ENCODE measurements at regions not wholly inside any gene's neighbourhood (a gene's known extent, or its start where the extent isn't known, plus 50 kb on each side); places are given as distances from the start of the nearest gene placed in this dataset.
A peak's percentile ranks its signal among the peaks of the same experiment; 100 is the strongest.

- ChIA-PET POLR2A (no interaction called here), CTCF (no interaction called here)
- TF ChIP-seq PKNOX1 (IDR thresholded peaks at IDR 0.05) (no peak), TARDBP (IDR thresholded peaks at IDR 0.05) (no peak)
These were observed 123.1 kb upstream of the SLC5A12 start for GRCh38 chr11:26844963-26845362.

GRCh38 chr11:26846227-26846626 is 124.4 kb upstream of the SLC5A12 start:
- ChIA-PET POLR2A (no interaction called here), CTCF (no interaction called here)
- no peak for DNase-seq (ENCODE audit: extremely low spot score)
- TF ChIP-seq BHLHE40 (IDR thresholded peaks at IDR 0.05; ENCODE audit: borderline replicate concordance) (no peak), L3MBTL2 (conservative IDR thresholded peaks at IDR 0.05) (no peak), LEF1 (IDR thresholded peaks at IDR 0.05; ENCODE audit: borderline replicate concordance) (no peak), TARDBP (IDR thresholded peaks at IDR 0.05) (no peak), PKNOX1 (IDR thresholded peaks at IDR 0.05) (no peak), CTBP1 (IDR thresholded peaks at IDR 0.05; ENCODE audit: borderline replicate concordance) (no peak), FOXK2 (IDR thresholded peaks at IDR 0.05) (no peak), NFRKB (IDR thresholded peaks at IDR 0.05) (no peak), FOXM1 (IDR thresholded peaks at IDR 0.05; ENCODE audit: borderline replicate concordance) (no peak), ARNT (IDR thresholded peaks at IDR 0.05) (no peak), FOXA1 (IDR thresholded peaks at IDR 0.05) (no peak), SUZ12 (IDR thresholded peaks at IDR 0.05) (no peak), ZNF384 (IDR thresholded peaks at IDR 0.05) (no peak), SP1 (IDR thresholded peaks at IDR 0.05) (no peak), HDGF (IDR thresholded peaks at IDR 0.05; ENCODE audit: borderline replicate concordance) (no peak), ELF4 (IDR thresholded peaks at IDR 0.05) (no peak)

More at GRCh38 chr11:26844963-26845362, 123.1 kb upstream of the SLC5A12 start:
- DNase-seq (ENCODE audit: extremely low spot score) = no peak

GRCh38 chr11:26847459-26847858 is 125.6 kb upstream of the SLC5A12 start:
- POLR2A ChIA-PET = no interaction called here
- CTCF ChIA-PET = no interaction called here
- TF ChIP-seq FOXA1 (IDR thresholded peaks at IDR 0.05) = no peak
- no peak for TF ChIP-seq ELF4 (IDR thresholded peaks at IDR 0.05)
- TF ChIP-seq HDGF (IDR thresholded peaks at IDR 0.05; ENCODE audit: borderline replicate concordance) = no peak
- DNase-seq (ENCODE audit: extremely low spot score) = no peak

- ChIA-PET CTCF (no interaction called here), POLR2A (no interaction called here)
- no peak for TF ChIP-seq ELF4 (IDR thresholded peaks at IDR 0.05)
- TF ChIP-seq HDGF (IDR thresholded peaks at IDR 0.05; ENCODE audit: borderline replicate concordance) = no peak
- no peak for TF ChIP-seq PKNOX1 (IDR thresholded peaks at IDR 0.05)
- no peak for TF ChIP-seq L3MBTL2 (conservative IDR thresholded peaks at IDR 0.05)
- TF ChIP-seq LEF1 (IDR thresholded peaks at IDR 0.05; ENCODE audit: borderline replicate concordance) = no peak
- TF ChIP-seq ZNF384 (IDR thresholded peaks at IDR 0.05) = no peak
- TF ChIP-seq ARNT (IDR thresholded peaks at IDR 0.05) = no peak
- TF ChIP-seq FOXA1 (IDR thresholded peaks at IDR 0.05) = no peak
- no peak for TF ChIP-seq SP1 (IDR thresholded peaks at IDR 0.05)
- TF ChIP-seq FOXK2 (IDR thresholded peaks at IDR 0.05) = no peak
- TF ChIP-seq NFRKB (IDR thresholded peaks at IDR 0.05) = no peak
- TF ChIP-seq CTBP1 (IDR thresholded peaks at IDR 0.05; ENCODE audit: borderline replicate concordance) = no peak
- TF ChIP-seq FOXM1 (IDR thresholded peaks at IDR 0.05; ENCODE audit: borderline replicate concordance) = no peak
- DNase-seq (ENCODE audit: extremely low spot score) = no peak
These were observed 126.1 kb upstream of the SLC5A12 start for GRCh38 chr11:26847977-26848376.

GRCh38 chr11:26849036-26849435 is 127.2 kb upstream of the SLC5A12 start:
- ChIA-PET POLR2A (no interaction called here), CTCF (no interaction called here)
- TF ChIP-seq NFRKB (IDR thresholded peaks at IDR 0.05) = no peak
- TF ChIP-seq CTBP1 (IDR thresholded peaks at IDR 0.05; ENCODE audit: borderline replicate concordance) = no peak
- no peak for TF ChIP-seq ELF4 (IDR thresholded peaks at IDR 0.05)
- no peak for TF ChIP-seq BHLHE40 (IDR thresholded peaks at IDR 0.05; ENCODE audit: borderline replicate concordance)
- no peak for TF ChIP-seq SP1 (IDR thresholded peaks at IDR 0.05)
- no peak for TF ChIP-seq FOXK2 (IDR thresholded peaks at IDR 0.05)
- DNase-seq (ENCODE audit: extremely low spot score) = peak; percentile 6

GRCh38 chr11:26851291-26851690 is 129.4 kb upstream of the SLC5A12 start:
- ChIA-PET POLR2A (no interaction called here), CTCF (no interaction called here)
- TF ChIP-seq BHLHE40 (IDR thresholded peaks at IDR 0.05; ENCODE audit: borderline replicate concordance) (no peak), NFRKB (IDR thresholded peaks at IDR 0.05) (no peak), LEF1 (IDR thresholded peaks at IDR 0.05; ENCODE audit: borderline replicate concordance) (no peak), L3MBTL2 (conservative IDR thresholded peaks at IDR 0.05) (no peak), HDGF (IDR thresholded peaks at IDR 0.05; ENCODE audit: borderline replicate concordance) (no peak), PKNOX1 (IDR thresholded peaks at IDR 0.05) (no peak), SUZ12 (IDR thresholded peaks at IDR 0.05) (no peak), FOXA1 (IDR thresholded peaks at IDR 0.05) (no peak), ELF4 (IDR thresholded peaks at IDR 0.05) (no peak), TARDBP (IDR thresholded peaks at IDR 0.05) (no peak), FOXM1 (IDR thresholded peaks at IDR 0.05; ENCODE audit: borderline replicate concordance) (no peak), FOXK2 (IDR thresholded peaks at IDR 0.05) (no peak), SP1 (IDR thresholded peaks at IDR 0.05) (no peak), ZNF384 (IDR thresholded peaks at IDR 0.05) (no peak), CTBP1 (IDR thresholded peaks at IDR 0.05; ENCODE audit: borderline replicate concordance) (no peak), ARNT (IDR thresholded peaks at IDR 0.05) (no peak)
- DNase-seq (ENCODE audit: extremely low spot score) = no peak
